ENCODE measurements at regions not wholly inside any gene's neighbourhood (a gene's known extent, or its start where the extent isn't known, plus 50 kb on each side); places are given as distances from the start of the nearest gene placed in this dataset.

DNA sequence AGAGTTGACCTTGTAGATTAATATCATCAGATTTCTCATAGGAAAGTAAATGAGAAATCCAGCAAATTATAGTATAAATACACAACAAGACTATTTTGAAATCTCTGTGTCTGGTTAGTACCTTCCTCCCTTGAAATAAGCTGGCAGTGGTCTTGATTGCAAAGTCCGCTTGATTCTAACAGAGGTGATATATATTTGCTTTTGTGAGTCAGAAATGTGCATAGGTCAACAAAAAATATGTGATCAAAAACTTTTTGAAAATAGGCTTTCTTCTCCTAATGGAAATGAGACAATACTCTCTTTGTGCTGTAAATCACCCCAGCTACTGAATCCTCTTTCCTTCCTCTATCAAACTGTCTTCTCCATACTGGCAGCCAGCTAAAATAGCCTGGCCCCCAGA is 749.2 kb upstream of the CDH10 start:
- TF ChIP-seq, protein P1, sequence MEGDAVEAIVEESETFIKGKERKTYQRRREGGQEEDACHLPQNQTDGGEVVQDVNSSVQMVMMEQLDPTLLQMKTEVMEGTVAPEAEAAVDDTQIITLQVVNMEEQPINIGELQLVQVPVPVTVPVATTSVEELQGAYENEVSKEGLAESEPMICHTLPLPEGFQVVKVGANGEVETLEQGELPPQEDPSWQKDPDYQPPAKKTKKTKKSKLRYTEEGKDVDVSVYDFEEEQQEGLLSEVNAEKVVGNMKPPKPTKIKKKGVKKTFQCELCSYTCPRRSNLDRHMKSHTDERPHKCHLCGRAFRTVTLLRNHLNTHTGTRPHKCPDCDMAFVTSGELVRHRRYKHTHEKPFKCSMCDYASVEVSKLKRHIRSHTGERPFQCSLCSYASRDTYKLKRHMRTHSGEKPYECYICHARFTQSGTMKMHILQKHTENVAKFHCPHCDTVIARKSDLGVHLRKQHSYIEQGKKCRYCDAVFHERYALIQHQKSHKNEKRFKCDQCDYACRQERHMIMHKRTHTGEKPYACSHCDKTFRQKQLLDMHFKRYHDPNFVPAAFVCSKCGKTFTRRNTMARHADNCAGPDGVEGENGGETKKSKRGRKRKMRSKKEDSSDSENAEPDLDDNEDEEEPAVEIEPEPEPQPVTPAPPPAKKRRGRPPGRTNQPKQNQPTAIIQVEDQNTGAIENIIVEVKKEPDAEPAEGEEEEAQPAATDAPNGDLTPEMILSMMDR (IDR thresholded peaks at IDR 0.05), result no peak
- TF ChIP-seq FOXP1 (CRISPR knock-in tag; IDR thresholded peaks at IDR 0.05; ENCODE audit: borderline replicate concordance), result no peak
- no peak for TF ChIP-seq JUN (CRISPR knock-in tag; IDR thresholded peaks at IDR 0.05)
- TF ChIP-seq, protein P2, sequence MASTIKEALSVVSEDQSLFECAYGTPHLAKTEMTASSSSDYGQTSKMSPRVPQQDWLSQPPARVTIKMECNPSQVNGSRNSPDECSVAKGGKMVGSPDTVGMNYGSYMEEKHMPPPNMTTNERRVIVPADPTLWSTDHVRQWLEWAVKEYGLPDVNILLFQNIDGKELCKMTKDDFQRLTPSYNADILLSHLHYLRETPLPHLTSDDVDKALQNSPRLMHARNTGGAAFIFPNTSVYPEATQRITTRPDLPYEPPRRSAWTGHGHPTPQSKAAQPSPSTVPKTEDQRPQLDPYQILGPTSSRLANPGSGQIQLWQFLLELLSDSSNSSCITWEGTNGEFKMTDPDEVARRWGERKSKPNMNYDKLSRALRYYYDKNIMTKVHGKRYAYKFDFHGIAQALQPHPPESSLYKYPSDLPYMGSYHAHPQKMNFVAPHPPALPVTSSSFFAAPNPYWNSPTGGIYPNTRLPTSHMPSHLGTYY (CRISPR knock-in tag; IDR thresholded peaks at IDR 0.05), result no peak
- TF ChIP-seq CREB1 (CRISPR knock-in tag; IDR thresholded peaks at IDR 0.05), result no peak

All from WTC11 (cell line).